GM12801 (cell line): ENCODE measurements at regions not wholly inside any gene's neighbourhood (a gene's known extent, or its start where the extent isn't known, plus 50 kb on each side); places are given as distances from the start of the nearest gene placed in this dataset.

Experiments used
- CTCF ChIP-seq: IDR thresholded peaks from one replicate; pipeline ENCODE4 v1.5.1; 2011; ENCODE audit warnings: control low read depth; ENCODE audit not compliant: insufficient read length; ENCODE audit errors: extremely low read depth

DNA sequence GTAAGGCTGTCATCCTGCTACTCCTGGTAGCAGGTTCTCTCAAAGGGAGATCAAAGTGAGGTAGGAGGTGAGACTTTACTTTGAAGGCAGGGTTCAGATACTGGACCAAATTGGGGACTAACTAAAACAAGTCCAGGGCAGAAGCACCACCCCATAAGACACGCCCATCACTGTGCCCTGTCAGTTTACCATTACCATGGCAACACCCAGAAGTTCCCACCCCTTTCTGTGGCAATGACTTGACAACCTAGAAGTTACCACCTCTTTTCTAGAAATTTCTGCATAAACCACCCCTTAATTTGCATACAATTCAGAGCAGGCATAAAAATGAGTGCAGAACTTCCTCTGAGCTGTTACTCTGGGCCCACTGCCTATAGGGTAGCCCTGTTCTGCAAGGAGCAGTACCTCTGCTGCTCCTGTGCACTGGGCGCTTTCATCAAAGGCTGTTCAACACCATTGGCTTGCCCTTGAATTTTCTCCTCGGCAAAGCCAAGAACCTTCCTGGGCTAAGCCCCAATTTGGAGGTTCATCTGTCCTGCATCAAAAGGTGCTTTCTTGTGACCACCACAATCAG is 64.8 kb upstream of the MAX start:
- no peak for TF ChIP-seq CTCF

DNA sequence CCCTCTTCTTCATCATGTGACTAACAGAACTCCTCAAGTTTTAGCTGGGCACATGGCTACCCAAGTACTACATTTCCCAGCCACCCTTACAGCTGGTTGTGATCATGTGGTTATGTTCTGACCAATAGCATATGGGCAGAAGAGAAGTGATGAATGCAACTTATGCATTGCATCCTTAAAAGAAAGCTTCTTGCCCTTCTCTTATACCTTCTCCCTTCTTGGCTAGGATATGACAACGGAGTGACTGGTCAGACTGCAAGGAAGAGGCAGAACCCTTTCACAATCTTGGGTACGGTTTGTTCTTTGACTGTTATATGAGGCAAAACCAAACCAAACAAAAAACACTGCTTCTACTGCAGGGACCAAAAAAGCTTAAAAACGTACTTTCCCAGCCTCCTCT is 66.5 kb upstream of the MAX start:
- TF ChIP-seq CTCF, result no peak

DNA sequence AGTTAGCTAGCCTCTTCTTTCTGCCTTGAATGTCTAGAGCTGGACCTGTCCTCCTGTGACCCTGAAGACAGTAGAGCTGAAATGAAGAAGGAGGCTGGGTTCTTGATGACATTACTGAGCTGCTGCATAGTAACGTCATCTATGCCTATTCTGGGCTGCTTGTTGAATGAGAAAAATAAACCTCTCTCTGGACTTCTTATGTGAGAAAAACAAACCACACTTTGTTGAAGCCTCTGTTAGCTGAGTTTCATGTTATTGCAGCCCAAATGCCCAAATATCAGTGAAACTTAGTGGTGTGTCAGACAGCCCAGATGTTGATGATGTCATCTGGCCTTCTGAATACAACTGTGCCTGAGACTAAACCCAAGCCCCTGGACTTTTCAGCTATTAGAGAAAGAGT is 67.0 kb upstream of the MAX start:
- TF ChIP-seq CTCF, result no peak

DNA sequence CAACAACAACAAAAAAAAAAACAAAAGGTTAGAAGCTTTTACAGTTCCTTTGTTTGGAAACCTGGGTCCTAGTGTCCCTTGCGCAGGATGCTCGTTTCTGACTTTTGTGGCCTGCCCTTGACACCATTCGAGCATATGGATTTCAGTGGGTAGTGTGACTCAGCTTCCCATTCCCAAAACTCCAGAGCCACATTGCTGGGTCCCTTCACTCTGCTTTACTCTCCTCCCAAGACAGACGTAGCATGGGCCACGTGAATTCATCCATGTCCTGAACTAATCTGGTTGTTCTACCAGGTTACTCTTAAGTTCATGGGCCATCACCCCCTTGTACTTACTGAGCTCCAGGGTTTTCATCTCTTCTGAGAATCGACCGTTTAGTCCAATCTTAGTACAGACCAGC is 68.0 kb upstream of the MAX start:
- no peak for TF ChIP-seq CTCF

- TF ChIP-seq CTCF, result no peak
Measured at GRCh38 chr14:65170768-65171507, 68.6 kb upstream of the MAX start.

DNA sequence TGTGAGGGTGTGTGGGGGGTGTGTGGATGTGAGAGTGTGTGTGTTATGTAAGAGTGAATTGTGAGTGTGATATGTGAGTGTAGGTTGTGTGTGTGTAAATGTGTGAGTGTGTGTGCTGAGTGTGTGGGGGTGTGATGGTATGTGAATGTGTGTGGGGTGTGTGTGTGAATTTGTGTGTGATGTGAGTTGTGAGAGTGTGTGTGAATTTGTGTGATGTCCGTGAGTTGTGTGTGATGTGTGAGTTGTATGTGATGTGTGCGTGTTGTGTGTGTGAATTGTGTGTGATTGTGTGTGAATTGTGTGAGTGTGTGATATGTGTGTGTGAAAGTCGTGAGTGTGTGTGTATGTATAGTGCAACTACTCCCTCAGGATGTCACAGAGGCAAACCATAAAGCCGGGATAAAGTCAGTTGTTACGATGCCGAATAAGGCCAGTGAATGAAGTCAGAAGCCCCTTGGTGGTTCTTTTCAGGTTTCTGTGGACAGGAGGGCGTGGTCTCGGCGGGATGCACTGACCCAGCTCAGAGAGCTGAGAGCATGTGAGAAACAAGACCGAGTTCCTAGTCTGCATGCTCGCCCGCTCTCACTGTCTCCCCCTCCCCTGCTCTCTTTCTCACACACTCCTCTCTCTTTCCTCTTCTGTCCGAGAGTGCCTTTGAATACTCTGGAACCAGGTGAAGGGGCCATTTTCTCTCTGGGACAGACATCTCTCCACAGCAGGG is 71.8 kb upstream of the MAX start:
- TF ChIP-seq CTCF, result no peak

- no peak for TF ChIP-seq CTCF
Measured at GRCh38 chr14:65174783-65175182, 72.5 kb upstream of the MAX start.
